GM23338 (cell line): ENCODE measurements at regions not wholly inside any gene's neighbourhood (a gene's known extent, or its start where the extent isn't known, plus 50 kb on each side); places are given as distances from the start of the nearest gene placed in this dataset.

ENCODE experiments used
- ATAC-seq: fragments of 200-7000 bp; cut with Tn5 transposase; 3 replicates; pipeline ENCODE4 v1.9.1; 2020
- DNase-seq: peaks from one replicate; pipeline ENCODE4 v3.0.0-alpha.2; 2015; ENCODE audit warnings: low spot score
- H2AFZ ChIP-seq: fragments of 200-600 bp; sonication (generic); 2 replicates; pipeline ENCODE4 v1.8.0; 2016; ENCODE audit warnings: antibody characterized with exemption, mild to moderate bottlenecking, moderate library complexity
- H3F3A ChIP-seq: fragments of 200-600 bp; sonication (generic); replicated peaks from 2 replicates; pipeline ENCODE4 v1.8.0; 2017; ENCODE audit warnings: antibody characterized with exemption, mixed run types, low read depth
- H3K27ac ChIP-seq: fragments of 200-600 bp; sonication (generic); 2 replicates; pipeline ENCODE4 v1.6.1; 2016; ENCODE audit warnings: low read depth
- H3K27me3 ChIP-seq: fragments of 200-600 bp; sonication (generic); 2 replicates; pipeline ENCODE4 v1.8.0; 2016; ENCODE audit warnings: mild to moderate bottlenecking, mixed run types, moderate library complexity; ENCODE audit not compliant: insufficient read depth
- H3K36me3 ChIP-seq: fragments of 200-600 bp; sonication (generic); 2 replicates; pipeline ENCODE4 v1.8.0; 2016; ENCODE audit warnings: mild to moderate bottlenecking; ENCODE audit not compliant: insufficient read depth
- H3K4me1 ChIP-seq: fragments of 200-600 bp; sonication (generic); 2 replicates; pipeline ENCODE4 v1.8.0; 2016; ENCODE audit warnings: mild to moderate bottlenecking, moderate library complexity; ENCODE audit not compliant: insufficient read depth
- H3K4me2 ChIP-seq: fragments of 200-600 bp; sonication (generic); 2 replicates; pipeline ENCODE4 v1.7.1; 2017; ENCODE audit warnings: mixed run types
- H3K4me3 ChIP-seq: fragments of 200-600 bp; sonication (generic); 2 replicates; pipeline ENCODE4 v1.6.1; 2016; ENCODE audit warnings: mixed run types
- H3K79me2 ChIP-seq: fragments of 200-600 bp; sonication (generic); replicated peaks from 2 replicates; pipeline ENCODE4 v1.8.0; 2017; ENCODE audit warnings: mild to moderate bottlenecking; ENCODE audit not compliant: insufficient read depth
- H3K9me2 ChIP-seq: fragments of 200-600 bp; sonication (generic); 2 replicates; pipeline ENCODE4 v1.8.0; 2017; ENCODE audit not compliant: insufficient read depth
- H4K20me1 ChIP-seq: fragments of 200-600 bp; sonication (generic); replicated peaks from 2 replicates; pipeline ENCODE4 v1.8.0; 2017; ENCODE audit warnings: mild to moderate bottlenecking; ENCODE audit not compliant: insufficient read depth
- H3K27ac Mint-ChIP-seq: 2 replicates; pipeline ENCODE4 v1.8.0; 2020; ENCODE audit warnings: inconsistent platforms, mild to moderate bottlenecking, moderate library complexity, mixed read lengths
- H3K27me3 Mint-ChIP-seq: 3 replicates; pipeline ENCODE4 v1.8.0; 2022; ENCODE audit warnings: low read depth, mild to moderate bottlenecking, moderate library complexity, mixed read lengths, inconsistent platforms; ENCODE audit not compliant: insufficient read depth, poor library complexity
- H3K36me3 Mint-ChIP-seq: 3 replicates; pipeline ENCODE4 v1.8.0; 2021; ENCODE audit warnings: low read depth, mild to moderate bottlenecking, inconsistent platforms, moderate library complexity, mixed read lengths
- H3K4me1 Mint-ChIP-seq: 3 replicates; pipeline ENCODE4 v1.8.0; 2020; ENCODE audit warnings: mild to moderate bottlenecking, inconsistent platforms, mixed read lengths
- H3K4me3 Mint-ChIP-seq: 3 replicates; pipeline ENCODE4 v1.8.0; 2021; ENCODE audit warnings: moderate library complexity, mild to moderate bottlenecking, inconsistent platforms, mixed read lengths
- H3K9me3 Mint-ChIP-seq: 3 replicates; pipeline ENCODE4 v1.8.0; 2020; ENCODE audit warnings: moderate library complexity, mild to moderate bottlenecking, inconsistent platforms, mixed read lengths
- CREB1 ChIP-seq: fragments of 250-450 bp; sonication (Bioruptor Pico); IDR thresholded peaks from 2 replicates; pipeline ENCODE4 v1.5.0; 2020; ENCODE audit warnings: low read depth, mild to moderate bottlenecking, moderate library complexity
- EZH2 ChIP-seq: fragments of 200-600 bp; sonication (generic); IDR thresholded peaks from one replicate; pipeline ENCODE4 v1.8.0; 2017; ENCODE audit warnings: antibody characterized with exemption, mild to moderate bottlenecking, low read depth; ENCODE audit not compliant: unreplicated experiment
- EZH2phosphoT487 ChIP-seq: fragments of 200-600 bp; sonication (generic); IDR thresholded peaks from one replicate; pipeline ENCODE4 v1.8.1; 2018; ENCODE audit warnings: antibody characterized with exemption; ENCODE audit not compliant: unreplicated experiment
- JUNB ChIP-seq: IDR thresholded peaks from one replicate; pipeline ENCODE4 v1.6.1; 2016; ENCODE audit warnings: antibody characterized with exemption; ENCODE audit not compliant: unreplicated experiment
- NANOG ChIP-seq: IDR thresholded peaks from 2 replicates; pipeline ENCODE4 v1.6.1; 2016; ENCODE audit warnings: antibody characterized with exemption, borderline replicate concordance
- POLR2AphosphoS5 ChIP-seq: IDR thresholded peaks from 2 replicates; pipeline ENCODE4 v1.6.1; 2016; ENCODE audit warnings: antibody characterized with exemption, low read depth
- STAT1 ChIP-seq: IDR thresholded peaks from one replicate; pipeline ENCODE4 v1.6.1; 2016; ENCODE audit warnings: antibody characterized with exemption; ENCODE audit not compliant: unreplicated experiment
- ZNF114 ChIP-seq: fragments of 250-450 bp; sonication (Bioruptor Pico); IDR thresholded peaks from 2 replicates; pipeline ENCODE4 v1.5.0; 2020; ENCODE audit warnings: mild to moderate bottlenecking, moderate library complexity
- ZNF331 ChIP-seq: fragments of 250-450 bp; sonication (Bioruptor Pico); IDR thresholded peaks from 2 replicates; pipeline ENCODE4 v1.5.0; 2020; ENCODE audit warnings: low read depth, mild to moderate bottlenecking, moderate library complexity
- TF ChIP-seq, protein P1 (sequence below): IDR thresholded peaks from one replicate; pipeline ENCODE4 v1.6.1; 2018; ENCODE audit warnings: antibody characterized with exemption; ENCODE audit not compliant: unreplicated experiment
- TF ChIP-seq, protein P2 (sequence below): IDR thresholded peaks from 2 replicates; pipeline ENCODE4 v1.6.1; 2016; ENCODE audit warnings: antibody characterized with exemption
- TF ChIP-seq, protein P3 (sequence below), 2 experiments: fragments of 200-600 bp in 1 of 2; sonication (generic) in 1 of 2; conservative IDR thresholded peaks; 2 replicates each; pipeline versions ENCODE4 v1.5.1 to v1.6.1; 2016 to 2017; ENCODE audit warnings: antibody characterized with exemption in 2 of 2, low read depth in 2 of 2, mild to moderate bottlenecking in 2 of 2, moderate library complexity in 1 of 2
- TF ChIP-seq, protein P4 (sequence below): fragments of 250-450 bp; sonication (Bioruptor Pico); IDR thresholded peaks from 2 replicates; pipeline ENCODE4 v1.5.0; 2020; ENCODE audit warnings: mild to moderate bottlenecking, moderate library complexity

DNA sequence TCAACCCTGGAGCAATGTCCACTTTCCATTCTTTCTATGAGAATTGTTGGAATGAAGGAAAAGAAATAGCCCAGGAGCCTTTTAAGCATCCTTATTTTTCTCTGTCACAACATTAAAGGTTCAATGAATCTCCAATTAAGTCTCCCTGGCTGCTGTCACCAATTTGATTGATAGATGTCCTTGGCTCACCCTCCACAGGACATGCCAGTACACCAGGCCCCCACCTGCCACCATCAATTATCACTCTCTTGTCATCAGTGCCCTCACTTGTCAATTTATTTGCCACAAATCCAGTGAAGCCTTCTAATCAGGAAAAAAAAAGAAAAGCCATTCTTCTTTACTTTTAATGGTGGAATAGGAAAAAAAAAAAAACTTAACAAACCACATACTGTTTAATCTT lies 453.6 kb downstream of the CENPC start:
- no peak overlapping the region for H3K27ac Mint-ChIP-seq
- H3K4me2 ChIP-seq: no peak overlapping the region
- H3K27me3 Mint-ChIP-seq: no peaks in the 10 kb centered on the region
- TF ChIP-seq POLR2AphosphoS5: no peak
- no peak for TF ChIP-seq ZNF331 (CRISPR knock-in tag)
- TF ChIP-seq, protein P1, sequence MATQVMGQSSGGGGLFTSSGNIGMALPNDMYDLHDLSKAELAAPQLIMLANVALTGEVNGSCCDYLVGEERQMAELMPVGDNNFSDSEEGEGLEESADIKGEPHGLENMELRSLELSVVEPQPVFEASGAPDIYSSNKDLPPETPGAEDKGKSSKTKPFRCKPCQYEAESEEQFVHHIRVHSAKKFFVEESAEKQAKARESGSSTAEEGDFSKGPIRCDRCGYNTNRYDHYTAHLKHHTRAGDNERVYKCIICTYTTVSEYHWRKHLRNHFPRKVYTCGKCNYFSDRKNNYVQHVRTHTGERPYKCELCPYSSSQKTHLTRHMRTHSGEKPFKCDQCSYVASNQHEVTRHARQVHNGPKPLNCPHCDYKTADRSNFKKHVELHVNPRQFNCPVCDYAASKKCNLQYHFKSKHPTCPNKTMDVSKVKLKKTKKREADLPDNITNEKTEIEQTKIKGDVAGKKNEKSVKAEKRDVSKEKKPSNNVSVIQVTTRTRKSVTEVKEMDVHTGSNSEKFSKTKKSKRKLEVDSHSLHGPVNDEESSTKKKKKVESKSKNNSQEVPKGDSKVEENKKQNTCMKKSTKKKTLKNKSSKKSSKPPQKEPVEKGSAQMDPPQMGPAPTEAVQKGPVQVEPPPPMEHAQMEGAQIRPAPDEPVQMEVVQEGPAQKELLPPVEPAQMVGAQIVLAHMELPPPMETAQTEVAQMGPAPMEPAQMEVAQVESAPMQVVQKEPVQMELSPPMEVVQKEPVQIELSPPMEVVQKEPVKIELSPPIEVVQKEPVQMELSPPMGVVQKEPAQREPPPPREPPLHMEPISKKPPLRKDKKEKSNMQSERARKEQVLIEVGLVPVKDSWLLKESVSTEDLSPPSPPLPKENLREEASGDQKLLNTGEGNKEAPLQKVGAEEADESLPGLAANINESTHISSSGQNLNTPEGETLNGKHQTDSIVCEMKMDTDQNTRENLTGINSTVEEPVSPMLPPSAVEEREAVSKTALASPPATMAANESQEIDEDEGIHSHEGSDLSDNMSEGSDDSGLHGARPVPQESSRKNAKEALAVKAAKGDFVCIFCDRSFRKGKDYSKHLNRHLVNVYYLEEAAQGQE: no peak
- TF ChIP-seq ZNF114: no peak
- no peak for TF ChIP-seq EZH2phosphoT487
- TF ChIP-seq NANOG: no peak
- TF ChIP-seq JUNB: no peak
- TF ChIP-seq, protein P2, sequence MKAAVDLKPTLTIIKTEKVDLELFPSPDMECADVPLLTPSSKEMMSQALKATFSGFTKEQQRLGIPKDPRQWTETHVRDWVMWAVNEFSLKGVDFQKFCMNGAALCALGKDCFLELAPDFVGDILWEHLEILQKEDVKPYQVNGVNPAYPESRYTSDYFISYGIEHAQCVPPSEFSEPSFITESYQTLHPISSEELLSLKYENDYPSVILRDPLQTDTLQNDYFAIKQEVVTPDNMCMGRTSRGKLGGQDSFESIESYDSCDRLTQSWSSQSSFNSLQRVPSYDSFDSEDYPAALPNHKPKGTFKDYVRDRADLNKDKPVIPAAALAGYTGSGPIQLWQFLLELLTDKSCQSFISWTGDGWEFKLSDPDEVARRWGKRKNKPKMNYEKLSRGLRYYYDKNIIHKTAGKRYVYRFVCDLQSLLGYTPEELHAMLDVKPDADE: no peak
- TF ChIP-seq STAT1: no peak
- TF ChIP-seq, protein P3, sequence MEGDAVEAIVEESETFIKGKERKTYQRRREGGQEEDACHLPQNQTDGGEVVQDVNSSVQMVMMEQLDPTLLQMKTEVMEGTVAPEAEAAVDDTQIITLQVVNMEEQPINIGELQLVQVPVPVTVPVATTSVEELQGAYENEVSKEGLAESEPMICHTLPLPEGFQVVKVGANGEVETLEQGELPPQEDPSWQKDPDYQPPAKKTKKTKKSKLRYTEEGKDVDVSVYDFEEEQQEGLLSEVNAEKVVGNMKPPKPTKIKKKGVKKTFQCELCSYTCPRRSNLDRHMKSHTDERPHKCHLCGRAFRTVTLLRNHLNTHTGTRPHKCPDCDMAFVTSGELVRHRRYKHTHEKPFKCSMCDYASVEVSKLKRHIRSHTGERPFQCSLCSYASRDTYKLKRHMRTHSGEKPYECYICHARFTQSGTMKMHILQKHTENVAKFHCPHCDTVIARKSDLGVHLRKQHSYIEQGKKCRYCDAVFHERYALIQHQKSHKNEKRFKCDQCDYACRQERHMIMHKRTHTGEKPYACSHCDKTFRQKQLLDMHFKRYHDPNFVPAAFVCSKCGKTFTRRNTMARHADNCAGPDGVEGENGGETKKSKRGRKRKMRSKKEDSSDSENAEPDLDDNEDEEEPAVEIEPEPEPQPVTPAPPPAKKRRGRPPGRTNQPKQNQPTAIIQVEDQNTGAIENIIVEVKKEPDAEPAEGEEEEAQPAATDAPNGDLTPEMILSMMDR (conservative IDR thresholded peaks at IDR 0.05; ENCODE audit: low read depth in 2 of 2): no peak
- TF ChIP-seq, protein P4, sequence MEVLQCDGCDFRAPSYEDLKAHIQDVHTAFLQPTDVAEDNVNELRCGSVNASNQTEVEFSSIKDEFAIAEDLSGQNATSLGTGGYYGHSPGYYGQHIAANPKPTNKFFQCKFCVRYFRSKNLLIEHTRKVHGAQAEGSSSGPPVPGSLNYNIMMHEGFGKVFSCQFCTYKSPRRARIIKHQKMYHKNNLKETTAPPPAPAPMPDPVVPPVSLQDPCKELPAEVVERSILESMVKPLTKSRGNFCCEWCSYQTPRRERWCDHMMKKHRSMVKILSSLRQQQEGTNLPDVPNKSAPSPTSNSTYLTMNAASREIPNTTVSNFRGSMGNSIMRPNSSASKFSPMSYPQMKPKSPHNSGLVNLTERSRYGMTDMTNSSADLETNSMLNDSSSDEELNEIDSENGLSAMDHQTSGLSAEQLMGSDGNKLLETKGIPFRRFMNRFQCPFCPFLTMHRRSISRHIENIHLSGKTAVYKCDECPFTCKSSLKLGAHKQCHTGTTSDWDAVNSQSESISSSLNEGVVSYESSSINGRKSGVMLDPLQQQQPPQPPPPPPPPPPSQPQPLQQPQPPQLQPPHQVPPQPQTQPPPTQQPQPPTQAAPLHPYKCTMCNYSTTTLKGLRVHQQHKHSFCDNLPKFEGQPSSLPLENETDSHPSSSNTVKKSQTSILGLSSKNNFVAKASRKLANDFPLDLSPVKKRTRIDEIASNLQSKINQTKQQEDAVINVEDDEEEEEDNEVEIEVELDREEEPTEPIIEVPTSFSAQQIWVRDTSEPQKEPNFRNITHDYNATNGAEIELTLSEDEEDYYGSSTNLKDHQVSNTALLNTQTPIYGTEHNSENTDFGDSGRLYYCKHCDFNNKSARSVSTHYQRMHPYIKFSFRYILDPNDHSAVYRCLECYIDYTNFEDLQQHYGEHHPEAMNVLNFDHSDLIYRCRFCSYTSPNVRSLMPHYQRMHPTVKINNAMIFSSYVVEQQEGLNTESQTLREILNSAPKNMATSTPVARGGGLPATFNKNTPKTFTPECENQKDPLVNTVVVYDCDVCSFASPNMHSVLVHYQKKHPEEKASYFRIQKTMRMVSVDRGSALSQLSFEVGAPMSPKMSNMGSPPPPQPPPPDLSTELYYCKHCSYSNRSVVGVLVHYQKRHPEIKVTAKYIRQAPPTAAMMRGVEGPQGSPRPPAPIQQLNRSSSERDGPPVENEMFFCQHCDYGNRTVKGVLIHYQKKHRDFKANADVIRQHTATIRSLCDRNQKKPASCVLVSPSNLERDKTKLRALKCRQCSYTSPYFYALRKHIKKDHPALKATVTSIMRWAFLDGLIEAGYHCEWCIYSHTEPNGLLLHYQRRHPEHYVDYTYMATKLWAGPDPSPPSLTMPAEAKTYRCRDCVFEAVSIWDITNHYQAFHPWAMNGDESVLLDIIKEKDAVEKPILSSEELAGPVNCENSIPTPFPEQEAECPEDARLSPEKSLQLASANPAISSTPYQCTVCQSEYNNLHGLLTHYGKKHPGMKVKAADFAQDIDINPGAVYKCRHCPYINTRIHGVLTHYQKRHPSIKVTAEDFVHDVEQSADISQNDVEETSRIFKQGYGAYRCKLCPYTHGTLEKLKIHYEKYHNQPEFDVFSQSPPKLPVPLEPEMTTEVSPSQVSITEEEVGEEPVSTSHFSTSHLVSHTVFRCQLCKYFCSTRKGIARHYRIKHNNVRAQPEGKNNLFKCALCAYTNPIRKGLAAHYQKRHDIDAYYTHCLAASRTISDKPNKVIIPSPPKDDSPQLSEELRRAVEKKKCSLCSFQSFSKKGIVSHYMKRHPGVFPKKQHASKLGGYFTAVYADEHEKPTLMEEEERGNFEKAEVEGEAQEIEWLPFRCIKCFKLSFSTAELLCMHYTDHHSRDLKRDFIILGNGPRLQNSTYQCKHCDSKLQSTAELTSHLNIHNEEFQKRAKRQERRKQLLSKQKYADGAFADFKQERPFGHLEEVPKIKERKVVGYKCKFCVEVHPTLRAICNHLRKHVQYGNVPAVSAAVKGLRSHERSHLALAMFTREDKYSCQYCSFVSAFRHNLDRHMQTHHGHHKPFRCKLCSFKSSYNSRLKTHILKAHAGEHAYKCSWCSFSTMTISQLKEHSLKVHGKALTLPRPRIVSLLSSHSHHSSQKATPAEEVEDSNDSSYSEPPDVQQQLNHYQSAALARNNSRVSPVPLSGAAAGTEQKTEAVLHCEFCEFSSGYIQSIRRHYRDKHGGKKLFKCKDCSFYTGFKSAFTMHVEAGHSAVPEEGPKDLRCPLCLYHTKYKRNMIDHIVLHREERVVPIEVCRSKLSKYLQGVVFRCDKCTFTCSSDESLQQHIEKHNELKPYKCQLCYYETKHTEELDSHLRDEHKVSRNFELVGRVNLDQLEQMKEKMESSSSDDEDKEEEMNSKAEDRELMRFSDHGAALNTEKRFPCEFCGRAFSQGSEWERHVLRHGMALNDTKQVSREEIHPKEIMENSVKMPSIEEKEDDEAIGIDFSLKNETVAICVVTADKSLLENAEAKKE (CRISPR knock-in tag): no peak
- no peak for TF ChIP-seq EZH2
- no peak for TF ChIP-seq CREB1 (CRISPR knock-in tag)
- no peaks in the 10 kb centered on the region for H3K9me3 Mint-ChIP-seq
- H4K20me1 ChIP-seq: no peaks in the 10 kb centered on the region
- no peaks in the 10 kb centered on the region for H3K4me1 Mint-ChIP-seq
- H3K27ac ChIP-seq: no peak overlapping the region
- H3K4me1 ChIP-seq: no peaks in the 10 kb centered on the region
- no peaks in the 10 kb centered on the region for H3F3A ChIP-seq
- no peaks in the 10 kb centered on the region for H3K36me3 Mint-ChIP-seq
- no peaks in the 10 kb centered on the region for H3K36me3 ChIP-seq
- no peak overlapping the region for H3K4me3 ChIP-seq
- ATAC-seq: no peak
- DNase-seq: no peak
- no peaks in the 10 kb centered on the region for H3K27me3 ChIP-seq
- H2AFZ ChIP-seq: no peak overlapping the region
- H3K4me3 Mint-ChIP-seq: no peak overlapping the region
- no peaks in the 10 kb centered on the region for H3K79me2 ChIP-seq
- no peaks in the 10 kb centered on the region for H3K9me2 ChIP-seq
